ENCODE measurements at regions not wholly inside any gene's neighbourhood (a gene's known extent, or its start where the extent isn't known, plus 50 kb on each side); places are given as distances from the start of the nearest gene placed in this dataset.

DNA sequence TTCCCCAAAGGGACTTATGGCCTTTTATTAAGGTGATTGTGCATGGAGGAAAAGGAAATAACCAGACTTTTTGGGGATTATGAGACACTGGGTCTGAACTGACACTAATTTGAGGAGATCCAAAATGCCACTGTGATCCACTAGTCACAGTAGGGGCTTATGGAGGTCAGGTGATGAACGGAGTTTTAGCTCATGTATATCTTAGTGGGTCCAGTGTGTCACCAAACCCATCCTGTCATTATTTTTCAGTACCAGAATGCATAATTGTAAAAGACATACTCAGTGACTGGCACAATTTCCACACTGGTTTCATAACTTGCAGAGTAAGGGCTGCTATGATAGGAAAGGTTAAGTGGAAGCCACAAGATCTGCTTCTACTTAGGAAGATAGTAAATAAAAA, 131.3 kb downstream of the RTL3 start:
- H3K4me1 ChIP-seq (ENCODE audit: control insufficient read depth, low read length): no peaks in the 10 kb centered on the region
- no peak overlapping the region for H3K27ac ChIP-seq (ENCODE audit: low read depth, low read length)
- H3F3A ChIP-seq (ENCODE audit: control insufficient read depth, insufficient read depth): no peaks in the 10 kb centered on the region
- no peak overlapping the region for H3K4me2 ChIP-seq (ENCODE audit: low read length)
- H3K27me3 ChIP-seq (ENCODE audit: control insufficient read depth, low read length): no peaks in the 10 kb centered on the region
- TF ChIP-seq EZH2phosphoT487 (IDR thresholded peaks at IDR 0.05; ENCODE audit: borderline replicate concordance, low read length): no peak
- no peak for TF ChIP-seq CTCF (IDR thresholded peaks at IDR 0.05; ENCODE audit: low read depth, low read length, poor library complexity, severe bottlenecking)
- no peaks in the 10 kb centered on the region for H3K79me2 ChIP-seq (ENCODE audit: control insufficient read depth, low read length)
- H4K20me1 ChIP-seq (ENCODE audit: control insufficient read depth, insufficient read depth, low read depth, low read length): no peaks in the 10 kb centered on the region
- no peak overlapping the region for H3K4me3 ChIP-seq (ENCODE audit: low read length)
- H3K9me3 ChIP-seq (ENCODE audit: control insufficient read depth, insufficient read depth, low read length): no peaks in the 10 kb centered on the region
- H3K36me3 ChIP-seq (ENCODE audit: control insufficient read depth, low read length): no peaks in the 10 kb centered on the region
- no peaks in the 10 kb centered on the region for H3K9me2 ChIP-seq (replicated peaks; ENCODE audit: control insufficient read depth, low read length)

DNA sequence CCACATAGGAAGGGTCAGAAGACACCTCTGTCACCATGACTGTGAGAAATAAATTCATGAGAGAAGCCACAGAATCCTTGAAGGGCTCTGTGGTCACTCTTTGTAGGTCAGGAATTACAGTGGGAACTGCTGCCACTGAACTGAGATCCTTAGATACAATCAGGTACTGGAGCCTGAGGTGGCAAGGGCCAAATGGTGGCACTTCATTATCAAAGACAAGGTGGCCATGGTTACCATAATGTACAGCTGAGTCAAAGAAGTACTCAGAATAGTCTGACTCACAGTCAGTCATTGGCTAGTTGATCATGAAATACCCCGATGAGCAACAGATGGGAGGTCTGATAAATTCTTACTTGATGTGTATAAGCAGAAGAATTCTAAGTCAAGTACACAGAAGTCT, 131.9 kb downstream of the RTL3 start:
- no peaks in the 10 kb centered on the region for H3K27me3 ChIP-seq (ENCODE audit: control insufficient read depth, low read length)

GRCh38 chrX:78522601-78523000, 136.5 kb downstream of the RTL3 start:
- no peak for TF ChIP-seq CTCF (IDR thresholded peaks at IDR 0.05; ENCODE audit: low read depth, low read length, poor library complexity, severe bottlenecking)
- no peak for TF ChIP-seq EZH2phosphoT487 (IDR thresholded peaks at IDR 0.05; ENCODE audit: borderline replicate concordance, low read length)
- no peaks in the 10 kb centered on the region for H3K27me3 ChIP-seq (ENCODE audit: control insufficient read depth, low read length)
- no peaks in the 10 kb centered on the region for H3F3A ChIP-seq (ENCODE audit: control insufficient read depth, insufficient read depth)
- H3K4me1 ChIP-seq (ENCODE audit: control insufficient read depth, low read length): peaks cover 2% of the 10 kb centered on the region; the same call in 1 of the 2 replicates
- H4K20me1 ChIP-seq (ENCODE audit: control insufficient read depth, insufficient read depth, low read depth, low read length): no peaks in the 10 kb centered on the region
- H3K79me2 ChIP-seq (ENCODE audit: control insufficient read depth, low read length): no peaks in the 10 kb centered on the region
- H3K27ac ChIP-seq (ENCODE audit: low read depth, low read length): no peak overlapping the region
- H3K4me3 ChIP-seq (ENCODE audit: low read length): no peak overlapping the region
- H3K9me2 ChIP-seq (replicated peaks; ENCODE audit: control insufficient read depth, low read length): no peaks in the 10 kb centered on the region
- H3K4me2 ChIP-seq (ENCODE audit: low read length): no peak overlapping the region
- no peaks in the 10 kb centered on the region for H3K36me3 ChIP-seq (ENCODE audit: control insufficient read depth, low read length)
- no peaks in the 10 kb centered on the region for H3K9me3 ChIP-seq (ENCODE audit: control insufficient read depth, insufficient read depth, low read length)

More for the DNA sequence above, 131.9 kb downstream of the RTL3 start:
- no peaks in the 10 kb centered on the region for H3K4me1 ChIP-seq (ENCODE audit: control insufficient read depth, low read length)
- H3K9me3 ChIP-seq (ENCODE audit: control insufficient read depth, insufficient read depth, low read length): no peaks in the 10 kb centered on the region
- no peaks in the 10 kb centered on the region for H3K36me3 ChIP-seq (ENCODE audit: control insufficient read depth, low read length)
- no peaks in the 10 kb centered on the region for H3K79me2 ChIP-seq (ENCODE audit: control insufficient read depth, low read length)
- H3K27ac ChIP-seq (ENCODE audit: low read depth, low read length): no peak overlapping the region
- H3K4me2 ChIP-seq (ENCODE audit: low read length): no peak overlapping the region
- H3K9me2 ChIP-seq (replicated peaks; ENCODE audit: control insufficient read depth, low read length): no peaks in the 10 kb centered on the region
- H3F3A ChIP-seq (ENCODE audit: control insufficient read depth, insufficient read depth): no peaks in the 10 kb centered on the region
- no peaks in the 10 kb centered on the region for H4K20me1 ChIP-seq (ENCODE audit: control insufficient read depth, insufficient read depth, low read depth, low read length)
- TF ChIP-seq CTCF (IDR thresholded peaks at IDR 0.05; ENCODE audit: low read depth, low read length, poor library complexity, severe bottlenecking) (no peak), EZH2phosphoT487 (IDR thresholded peaks at IDR 0.05; ENCODE audit: borderline replicate concordance, low read length) (no peak)
- H3K4me3 ChIP-seq (ENCODE audit: low read length): no peak overlapping the region

Data from DOHH2 (cell line).